Smooth muscle cell (in vitro differentiated cells): ENCODE measurements at regions not wholly inside any gene's neighbourhood (a gene's known extent, or its start where the extent isn't known, plus 50 kb on each side); places are given as distances from the start of the nearest gene placed in this dataset.
"Not testable (repeated sequence)": the region's sequence is repeated elsewhere in the genome, so short reads cannot be mapped to it uniquely, and the experiment has no call there.

ENCODE experiments used
- DNase-seq: peaks from one replicate; lab custom pipeline; 2025; ENCODE audit not compliant: unreplicated experiment; lab: John Stamatoyannopoulos, UW
- H2AFZ ChIP-seq: fragments of 200-600 bp; sonication (generic); 2 replicates; pipeline ENCODE4 v1.6.0; 2016; ENCODE audit warnings: antibody characterized with exemption, low read depth, mild to moderate bottlenecking
- H3F3A ChIP-seq: fragments of 200-600 bp; sonication (generic); 2 replicates; pipeline ENCODE4 v1.6.0; 2017; ENCODE audit warnings: antibody characterized with exemption, low read depth
- H3K27ac ChIP-seq: fragments of 200-600 bp; sonication (generic); 2 replicates; pipeline ENCODE4 v1.5.1; 2016; ENCODE audit warnings: low read depth, mild to moderate bottlenecking
- H3K27me3 ChIP-seq: fragments of 200-600 bp; sonication (generic); 2 replicates; pipeline ENCODE4 v1.6.1; 2016; ENCODE audit warnings: low read depth, mild to moderate bottlenecking
- H3K36me3 ChIP-seq: fragments of 200-600 bp; sonication (generic); 2 replicates; pipeline ENCODE4 v1.5.1; 2016; ENCODE audit warnings: low read depth
- H3K4me1 ChIP-seq: fragments of 200-600 bp; sonication (generic); 2 replicates; pipeline ENCODE4 v1.5.1; 2016; ENCODE audit warnings: low read depth
- H3K4me2 ChIP-seq: fragments of 200-600 bp; sonication (generic); 2 replicates; pipeline ENCODE4 v1.6.0; 2016; ENCODE audit warnings: mild to moderate bottlenecking
- H3K4me3 ChIP-seq: fragments of 200-600 bp; sonication (generic); 2 replicates; pipeline ENCODE4 v1.5.1; 2016; ENCODE audit warnings: mild to moderate bottlenecking
- H3K79me2 ChIP-seq: fragments of 200-600 bp; sonication (generic); 2 replicates; pipeline ENCODE4 v1.6.0; 2016; ENCODE audit warnings: low read depth, mild to moderate bottlenecking
- H3K9ac ChIP-seq: fragments of 200-600 bp; sonication (generic); 2 replicates; pipeline ENCODE4 v1.6.0; 2016; ENCODE audit warnings: low read depth
- H3K9me3 ChIP-seq: fragments of 200-600 bp; sonication (generic); replicated peaks from 2 replicates; pipeline ENCODE4 v1.5.1; 2016; ENCODE audit warnings: low read depth
- H4K20me1 ChIP-seq: fragments of 200-600 bp; sonication (generic); 2 replicates; pipeline ENCODE4 v1.6.0; 2016; ENCODE audit warnings: low read depth
- CTCF ChIP-seq: fragments of 200-600 bp; sonication (generic); IDR thresholded peaks from 2 replicates; pipeline ENCODE4 v1.5.1; 2017; ENCODE audit warnings: borderline replicate concordance, mild to moderate bottlenecking, antibody characterized with exemption; ENCODE audit not compliant: insufficient read depth, poor library complexity, severe bottlenecking
- WGBS: methylation state at CpG from one replicate; pipeline ENCODE4 v1.1.7; 2016; ENCODE audit warnings: low lambda C conversion rate; 5-methylcytosine and 5-hydroxymethylcytosine counted together

- Histone ChIP-seq H3K27ac (no peak overlapping the region), H4K20me1 (no peaks in the 10 kb centered on the region), H3K9me3 (no peaks in the 10 kb centered on the region), H3K79me2 (no peaks in the 10 kb centered on the region), H3K27me3 (no peaks in the 10 kb centered on the region), H2AFZ (no peak overlapping the region), H3F3A (no peaks in the 10 kb centered on the region), H3K4me2 (no peak overlapping the region), H3K4me1 (no peaks in the 10 kb centered on the region), H3K36me3 (no peaks in the 10 kb centered on the region), H3K4me3 (no peak overlapping the region), H3K9ac (no peak overlapping the region)
- no peak for DNase-seq
- whole genome bisulfite sequencing, result 90% methylated on average over 2 of the region's 2 CpGs
- TF ChIP-seq CTCF, result no peak
Observed at GRCh38 chr6:86087954-86088353, 445.3 kb upstream of the SYNCRIP start.

- no peak for DNase-seq
- H3K27me3 ChIP-seq, result no peaks in the 10 kb centered on the region
- H3K79me2 ChIP-seq, result no peaks in the 10 kb centered on the region
- no peaks in the 10 kb centered on the region for H3K9me3 ChIP-seq
- no peak overlapping the region for H3K4me3 ChIP-seq
- no peak overlapping the region for H3K4me2 ChIP-seq
- H3K9ac ChIP-seq, result no peak overlapping the region
- TF ChIP-seq CTCF, result no peak
- no peaks in the 10 kb centered on the region for H3K36me3 ChIP-seq
- H3K4me1 ChIP-seq, result no peaks in the 10 kb centered on the region
- no peaks in the 10 kb centered on the region for H4K20me1 ChIP-seq
- no peak overlapping the region for H3K27ac ChIP-seq
- H3F3A ChIP-seq, result no peaks in the 10 kb centered on the region
- no peak overlapping the region for H2AFZ ChIP-seq
- 50% methylated on average over 1 of the region's 1 CpG for WGBS
Observed at GRCh38 chr6:86079938-86080337, 437.3 kb upstream of the SYNCRIP start.

- Histone ChIP-seq H3F3A (no peaks in the 10 kb centered on the region), H3K79me2 (no peaks in the 10 kb centered on the region), H4K20me1 (no peaks in the 10 kb centered on the region), H3K36me3 (no peaks in the 10 kb centered on the region), H3K4me1 (no peaks in the 10 kb centered on the region), H3K27me3 (no peaks in the 10 kb centered on the region), H3K27ac (no peak overlapping the region), H3K4me3 (no peak overlapping the region), H3K4me2 (no peak overlapping the region), H2AFZ (no peak overlapping the region), H3K9me3 (no peaks in the 10 kb centered on the region), H3K9ac (no peak overlapping the region)
- DNase-seq, result no peak
- TF ChIP-seq CTCF, result no peak
Observed at GRCh38 chr6:86070151-86070550, 427.5 kb upstream of the SYNCRIP start.

GRCh38 chr6:86065002-86065401, 422.3 kb upstream of the SYNCRIP start:
- 89% methylated on average over 3 of the region's 3 CpGs for WGBS
- H4K20me1 ChIP-seq, H3K4me3 ChIP-seq, H3K9me3 ChIP-seq, H3K4me1 ChIP-seq, H2AFZ ChIP-seq, H3K79me2 ChIP-seq, DNase-seq, H3K27me3 ChIP-seq, H3K36me3 ChIP-seq, H3K9ac ChIP-seq, H3F3A ChIP-seq, H3K27ac ChIP-seq, H3K4me2 ChIP-seq: not testable (repeated sequence)

- DNase-seq, H3K4me3 ChIP-seq, H3K27me3 ChIP-seq, H3K4me2 ChIP-seq, H3K36me3 ChIP-seq, H2AFZ ChIP-seq, H3K9ac ChIP-seq, H4K20me1 ChIP-seq, H3K4me1 ChIP-seq, H3F3A ChIP-seq, H3K79me2 ChIP-seq, H3K9me3 ChIP-seq, H3K27ac ChIP-seq: not testable (repeated sequence)
- WGBS, result 75% methylated on average over 18 of the region's 18 CpGs
Observed at GRCh38 chr6:86057293-86057980, 414.8 kb upstream of the SYNCRIP start.
